HL-60 (cell line): ENCODE measurements at regions not wholly inside any gene's neighbourhood (a gene's known extent, or its start where the extent isn't known, plus 50 kb on each side); places are given as distances from the start of the nearest gene placed in this dataset.

Source experiments
- DNase-seq, 2 experiments: peaks; one replicate each; pipeline ENCODE4 v3.0.0-alpha.2; 2010 to 2020; ENCODE audit warnings: low read depth in 1 of 2, low spot score in 1 of 2
- H3K27ac ChIP-seq: fragments of 250-450 bp; sonication (Bioruptor Pico); replicated peaks from 2 replicates; pipeline ENCODE4 v1.5.1; 2020; ENCODE audit warnings: mild to moderate bottlenecking, moderate library complexity
- H3K27me3 ChIP-seq: fragments of 250-450 bp; sonication (Bioruptor Pico); 2 replicates; pipeline ENCODE4 v1.5.1; 2021; ENCODE audit warnings: mild to moderate bottlenecking, moderate library complexity; ENCODE audit not compliant: insufficient read depth, poor library complexity, severe bottlenecking
- H3K4me3 ChIP-seq: replicated peaks from 2 replicates; pipeline ENCODE4 v1.5.1; 2011; ENCODE audit warnings: mild to moderate bottlenecking, control low read depth, low read length; ENCODE audit not compliant: insufficient read depth
- CTCF ChIP-seq: IDR thresholded peaks from one replicate; pipeline ENCODE4 v1.5.1; 2011; ENCODE audit warnings: low read length, control low read depth, inconsistent platforms; ENCODE audit not compliant: insufficient read depth
- GABPA ChIP-seq: IDR thresholded peaks from 2 replicates; pipeline ENCODE4 v1.6.1; 2012; ENCODE audit warnings: low read depth
- POLR2AphosphoS5 ChIP-seq: IDR thresholded peaks from 2 replicates; pipeline ENCODE4 v1.6.1; 2012; ENCODE audit warnings: low read depth
- REST ChIP-seq: IDR thresholded peaks from 2 replicates; pipeline ENCODE4 v1.6.1; 2012; ENCODE audit warnings: low read depth; ENCODE audit not compliant: insufficient replicate concordance
- SPI1 ChIP-seq: IDR thresholded peaks from 2 replicates; pipeline ENCODE4 v1.6.1; 2012; ENCODE audit warnings: low read depth, mild to moderate bottlenecking, borderline replicate concordance

- DNase-seq = no peak
- Histone ChIP-seq H3K27me3 (no peaks in the 10 kb centered on the region), H3K27ac (no peak overlapping the region), H3K4me3 (no peak overlapping the region)
- no peak for TF ChIP-seq CTCF
- TF ChIP-seq SPI1 = no peak
- no peak for TF ChIP-seq GABPA
- no peak for TF ChIP-seq POLR2AphosphoS5
- no peak for TF ChIP-seq REST
Observed at GRCh38 chr10:45564303-45564959, 108.1 kb downstream of the ZFAND4 start.

- Histone ChIP-seq H3K27ac (no peak overlapping the region), H3K27me3 (no peaks in the 10 kb centered on the region), H3K4me3 (no peak overlapping the region)
- TF ChIP-seq POLR2AphosphoS5 = no peak
- no peak for TF ChIP-seq SPI1
- TF ChIP-seq CTCF = no peak
- no peak for TF ChIP-seq REST
- TF ChIP-seq GABPA = no peak
- DNase-seq = no peak
Observed at GRCh38 chr10:45561952-45562351, 110.6 kb downstream of the ZFAND4 start.

GRCh38 chr10:45560262-45560661 is 112.3 kb downstream of the ZFAND4 start:
- TF ChIP-seq GABPA = no peak
- DNase-seq = no peak
- no peak overlapping the region for H3K27ac ChIP-seq

GRCh38 chr10:45558425-45558824 is 114.1 kb downstream of the ZFAND4 start:
- TF ChIP-seq REST = no peak
- no peak for TF ChIP-seq CTCF
- no peak for TF ChIP-seq SPI1
- TF ChIP-seq GABPA = no peak
- no peak for TF ChIP-seq POLR2AphosphoS5
- Histone ChIP-seq H3K4me3 (no peak overlapping the region), H3K27ac (peak overlapping the region; percentile 60; the same call in 1 of the 2 replicates), H3K27me3 (no peaks in the 10 kb centered on the region)
- peak in 1 of 2 experiments; percentile 25 for DNase-seq

More at GRCh38 chr10:45560262-45560661, 112.3 kb downstream of the ZFAND4 start:
- Histone ChIP-seq H3K4me3 (no peak overlapping the region), H3K27me3 (no peaks in the 10 kb centered on the region)
